ENCODE measurements at regions not wholly inside any gene's neighbourhood (a gene's known extent, or its start where the extent isn't known, plus 50 kb on each side); places are given as distances from the start of the nearest gene placed in this dataset.

GRCh38 chr18:78601349-78601748, 378.3 kb upstream of the SALL3 start:
- no peak for DNase-seq

- DNase-seq: no peak
These were observed 377.7 kb upstream of the SALL3 start for GRCh38 chr18:78601923-78602322.

- no peak for DNase-seq
These were observed 377.2 kb upstream of the SALL3 start for GRCh38 chr18:78602430-78602829.

- peak; percentile 35 for DNase-seq
These were observed 376.3 kb upstream of the SALL3 start for GRCh38 chr18:78603102-78603983.

- DNase-seq: no peak
These were observed 374.4 kb upstream of the SALL3 start for GRCh38 chr18:78605255-78605654.

- DNase-seq: peak; percentile 54
These were observed 372.4 kb upstream of the SALL3 start for GRCh38 chr18:78607221-78607620.

- no peak for DNase-seq
These were observed 371.8 kb upstream of the SALL3 start for GRCh38 chr18:78607784-78608183.

GRCh38 chr18:78610179-78610578, 369.4 kb upstream of the SALL3 start:
- no peak for DNase-seq

GRCh38 chr18:78611201-78611800, 368.3 kb upstream of the SALL3 start:
- no peak for DNase-seq

- DNase-seq: no peak
These were observed 367.7 kb upstream of the SALL3 start for GRCh38 chr18:78611869-78612268.

- DNase-seq: no peak
These were observed 367.3 kb upstream of the SALL3 start for GRCh38 chr18:78612318-78612717.

GRCh38 chr18:78612801-78613200, 366.8 kb upstream of the SALL3 start:
- no peak for DNase-seq

GRCh38 chr18:78618726-78619125, 360.9 kb upstream of the SALL3 start:
- no peak for DNase-seq

- DNase-seq: no peak
These were observed 359.8 kb upstream of the SALL3 start for GRCh38 chr18:78619854-78620253.

- DNase-seq: no peak
These were observed 359.3 kb upstream of the SALL3 start for GRCh38 chr18:78620326-78620725.

- DNase-seq: no peak
These were observed 358.4 kb upstream of the SALL3 start for GRCh38 chr18:78621141-78621755.

- DNase-seq: no peak
These were observed 357.2 kb upstream of the SALL3 start for GRCh38 chr18:78622251-78622906.

- peak; percentile 73 for DNase-seq
These were observed 356.6 kb upstream of the SALL3 start for GRCh38 chr18:78622907-78623541.

- DNase-seq: no peak
These were observed 354.9 kb upstream of the SALL3 start for GRCh38 chr18:78624646-78625279.

GRCh38 chr18:78625847-78626246, 353.8 kb upstream of the SALL3 start:
- no peak for DNase-seq

GRCh38 chr18:78627551-78628346, 351.9 kb upstream of the SALL3 start:
- peak; percentile 60 for DNase-seq

Measured in tongue (tissue), 1 donor.